ENCODE measurements at regions not wholly inside any gene's neighbourhood (a gene's known extent, or its start where the extent isn't known, plus 50 kb on each side); places are given as distances from the start of the nearest gene placed in this dataset.

DNA sequence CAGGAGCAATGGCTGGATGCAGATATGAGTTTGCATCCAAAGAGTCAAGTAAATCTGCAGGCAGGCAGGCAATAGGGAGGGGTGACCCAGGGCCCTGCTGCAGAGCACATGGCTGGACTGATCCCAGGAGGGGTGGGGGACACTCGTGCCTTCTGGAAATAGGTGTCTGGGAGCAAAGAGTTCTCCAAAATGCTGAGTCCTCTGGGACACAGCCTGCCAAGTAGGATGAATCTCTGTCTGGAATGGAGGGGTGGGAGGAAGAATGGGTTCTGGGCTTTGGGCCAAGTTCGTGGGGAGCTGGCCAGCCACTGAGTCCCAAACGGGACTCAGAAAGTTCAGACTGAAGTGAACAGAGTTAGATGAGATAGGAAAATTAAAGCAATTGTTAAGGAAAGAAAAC, 214.5 kb downstream of the MTHFS start:
- Mint-ChIP-seq H3K36me3 (no peaks in the 10 kb centered on the region), H3K27ac (no peak overlapping the region), H3K27me3 (peaks cover 10% of the 10 kb centered on the region), H3K4me3 (no peak overlapping the region), H3K4me1 (ENCODE audit: low read depth) (no peaks in the 10 kb centered on the region), H3K9me3 (no peaks in the 10 kb centered on the region)
- POLR2A ChIA-PET: no interaction called here
- CTCF ChIA-PET: no interaction called here
- no peak for DNase-seq
- intact Hi-C loops (cut with micrococcal nuclease): no loop called here

DNA sequence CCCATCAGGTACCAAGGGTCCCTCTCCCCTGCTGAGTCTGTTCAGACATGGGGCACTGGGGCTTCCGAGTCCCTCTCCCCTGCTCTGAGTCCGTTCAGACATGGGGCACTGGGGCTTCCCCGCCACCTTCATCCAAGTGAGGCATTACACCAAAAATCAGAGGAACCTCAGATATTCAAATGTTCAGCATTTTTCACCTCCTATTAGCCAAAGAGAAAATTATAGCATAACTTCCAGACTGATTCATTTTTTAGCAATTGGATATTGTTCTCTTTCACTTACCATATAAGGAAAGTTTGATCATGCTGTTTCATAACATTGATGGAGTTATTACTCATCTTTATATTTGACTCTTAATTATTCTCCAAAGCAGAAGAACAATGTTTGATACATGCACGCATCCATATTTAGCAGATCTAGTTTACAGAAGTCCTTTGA, 213.9 kb downstream of the MTHFS start:
- Mint-ChIP-seq H3K4me3 (no peak overlapping the region), H3K27me3 (peaks cover 8% of the 10 kb centered on the region), H3K27ac (no peak overlapping the region), H3K4me1 (ENCODE audit: low read depth) (no peaks in the 10 kb centered on the region), H3K36me3 (no peaks in the 10 kb centered on the region), H3K9me3 (no peaks in the 10 kb centered on the region)
- CTCF ChIA-PET: no interaction called here
- intact Hi-C loops (cut with micrococcal nuclease): no loop called here
- no peak for DNase-seq
- POLR2A ChIA-PET: no interaction called here

DNA sequence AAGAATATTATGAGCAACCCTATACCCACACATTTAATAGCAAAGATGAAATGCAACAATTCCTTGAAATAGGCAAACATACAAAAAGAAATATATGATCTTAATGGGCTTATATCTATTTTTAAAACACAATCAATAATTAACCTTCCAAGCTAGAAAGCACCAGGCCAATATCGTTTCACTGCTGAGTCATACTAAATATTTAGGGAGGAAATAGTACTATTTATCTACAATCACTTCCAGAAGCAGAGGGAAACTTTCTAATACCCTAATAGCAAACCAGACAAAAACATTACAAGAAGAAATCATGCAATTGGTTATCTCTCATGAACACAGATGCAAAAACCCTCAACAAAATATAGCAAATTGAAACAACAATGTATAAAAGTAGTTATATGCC, 207.8 kb downstream of the MTHFS start:
- intact Hi-C loops (cut with micrococcal nuclease): no loop called here
- peaks cover 9% of the 10 kb centered on the region for H3K27me3 Mint-ChIP-seq
- H3K9me3 Mint-ChIP-seq: peaks cover 16% of the 10 kb centered on the region
- peaks cover 2% of the 10 kb centered on the region for H3K36me3 Mint-ChIP-seq
- ChIA-PET POLR2A (no interaction called here), CTCF (no interaction called here)
- no peak for DNase-seq
- H3K27ac Mint-ChIP-seq: no peak overlapping the region
- H3K4me3 Mint-ChIP-seq: no peak overlapping the region
- H3K4me1 Mint-ChIP-seq (ENCODE audit: low read depth): no peaks in the 10 kb centered on the region

DNA sequence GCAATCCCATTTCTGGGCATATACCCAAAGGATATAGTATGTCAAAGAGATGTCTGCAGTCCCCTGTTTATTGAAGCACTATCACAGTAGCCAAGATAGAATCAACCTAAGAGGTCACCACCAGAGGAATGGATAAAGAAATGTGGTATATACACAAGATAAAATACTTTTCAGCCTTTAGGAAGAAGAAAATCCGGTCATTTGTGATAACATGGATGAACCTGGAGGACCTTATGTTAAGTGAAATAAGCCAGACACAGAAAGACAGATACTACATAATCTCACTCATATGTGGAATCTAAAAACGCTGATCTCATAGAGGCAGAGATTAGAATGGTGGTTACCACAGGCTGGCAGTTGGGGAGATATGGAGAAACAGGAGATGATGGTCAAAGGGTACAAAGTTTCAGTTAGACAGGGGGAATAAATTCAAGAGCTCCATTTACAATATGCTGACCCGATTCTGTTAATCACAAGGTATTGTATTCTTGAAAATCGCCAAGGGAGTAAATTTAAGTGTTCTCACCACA, 195.8 kb downstream of the MTHFS start:
- no peak for DNase-seq
- Mint-ChIP-seq H3K4me1 (ENCODE audit: low read depth) (no peaks in the 10 kb centered on the region), H3K4me3 (no peak overlapping the region), H3K27me3 (peaks cover 8% of the 10 kb centered on the region), H3K9me3 (no peaks in the 10 kb centered on the region), H3K36me3 (no peaks in the 10 kb centered on the region), H3K27ac (no peak overlapping the region)
- intact Hi-C loops (cut with micrococcal nuclease): no loop called here
- POLR2A ChIA-PET: no interaction called here
- CTCF ChIA-PET: no interaction called here

DNA sequence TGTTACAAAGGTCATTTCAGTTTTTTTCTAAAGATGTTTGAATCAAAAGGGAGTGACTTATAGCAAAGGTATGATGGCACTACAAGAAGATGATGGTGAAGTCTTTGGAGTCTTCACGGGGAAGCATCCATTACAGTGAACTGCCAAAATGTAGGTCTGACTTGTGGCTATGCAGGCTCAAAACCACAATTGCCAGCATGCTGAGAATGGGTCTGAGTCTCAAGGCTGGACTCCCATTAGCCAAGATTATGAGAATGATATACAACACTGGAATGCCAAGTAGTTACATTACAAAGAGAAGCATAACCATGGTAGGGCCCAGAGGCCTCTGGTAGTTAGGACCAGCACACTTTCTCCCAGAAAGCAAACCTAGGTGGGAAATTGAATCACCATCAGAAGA, 194.2 kb downstream of the MTHFS start:
- Mint-ChIP-seq H3K9me3 (no peaks in the 10 kb centered on the region), H3K4me3 (no peak overlapping the region), H3K27me3 (peaks cover 8% of the 10 kb centered on the region), H3K4me1 (ENCODE audit: low read depth) (no peaks in the 10 kb centered on the region), H3K36me3 (no peaks in the 10 kb centered on the region), H3K27ac (no peak overlapping the region)
- CTCF ChIA-PET: no interaction called here
- no peak for DNase-seq
- POLR2A ChIA-PET: no interaction called here
- intact Hi-C loops (cut with micrococcal nuclease): no loop called here

DNA sequence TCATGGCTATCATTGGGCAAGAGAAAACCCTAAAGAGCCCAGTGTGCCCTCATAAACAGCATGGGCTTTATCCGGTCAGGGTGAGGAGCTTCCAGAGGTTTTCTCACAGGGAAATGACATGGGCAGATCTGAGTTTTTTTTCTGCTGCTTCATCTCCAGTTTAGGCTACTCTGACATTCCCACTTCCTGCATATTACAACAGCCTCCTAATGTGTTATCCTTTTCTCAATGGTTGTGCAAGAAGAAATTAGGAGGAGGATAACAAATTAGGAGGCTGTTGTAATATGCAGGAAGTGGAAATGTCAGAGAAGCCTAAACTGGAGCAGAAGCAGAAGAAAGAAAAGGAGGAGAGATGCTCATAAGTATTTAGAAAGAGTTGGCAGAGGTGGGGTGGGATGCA, 175.6 kb downstream of the MTHFS start:
- intact Hi-C loops (cut with micrococcal nuclease): no loop called here
- Mint-ChIP-seq H3K4me3 (no peak overlapping the region), H3K9me3 (no peaks in the 10 kb centered on the region), H3K36me3 (no peaks in the 10 kb centered on the region), H3K27ac (no peak overlapping the region), H3K4me1 (ENCODE audit: low read depth) (no peaks in the 10 kb centered on the region), H3K27me3 (peaks cover 7% of the 10 kb centered on the region)
- CTCF ChIA-PET: no interaction called here
- POLR2A ChIA-PET: no interaction called here
- DNase-seq: no peak

DNA sequence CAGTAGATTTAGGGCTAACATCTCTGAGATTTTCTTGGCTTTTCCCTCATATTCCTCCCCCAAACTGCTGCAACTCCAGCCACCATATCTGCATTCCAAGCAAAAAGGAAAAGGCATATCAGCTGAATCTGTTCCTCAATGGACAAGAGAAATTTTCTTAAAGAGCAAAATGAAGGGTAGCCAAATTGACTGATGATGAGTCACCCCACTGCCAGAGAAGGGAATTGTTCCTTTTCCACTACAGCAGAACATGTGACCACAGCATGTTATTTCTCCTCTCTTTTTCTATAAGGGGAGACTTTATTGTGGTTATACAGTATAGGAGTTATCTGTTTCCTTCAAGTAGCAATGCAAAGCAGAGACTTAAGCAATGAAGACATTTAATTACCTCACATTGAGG, 172.5 kb downstream of the MTHFS start:
- CTCF ChIA-PET: no interaction called here
- Mint-ChIP-seq H3K9me3 (no peaks in the 10 kb centered on the region), H3K4me1 (ENCODE audit: low read depth) (no peaks in the 10 kb centered on the region), H3K4me3 (no peak overlapping the region), H3K27me3 (peaks cover 15% of the 10 kb centered on the region), H3K36me3 (no peaks in the 10 kb centered on the region), H3K27ac (no peak overlapping the region)
- no peak for DNase-seq
- intact Hi-C loops (cut with micrococcal nuclease): no loop called here
- POLR2A ChIA-PET: no interaction called here

DNA sequence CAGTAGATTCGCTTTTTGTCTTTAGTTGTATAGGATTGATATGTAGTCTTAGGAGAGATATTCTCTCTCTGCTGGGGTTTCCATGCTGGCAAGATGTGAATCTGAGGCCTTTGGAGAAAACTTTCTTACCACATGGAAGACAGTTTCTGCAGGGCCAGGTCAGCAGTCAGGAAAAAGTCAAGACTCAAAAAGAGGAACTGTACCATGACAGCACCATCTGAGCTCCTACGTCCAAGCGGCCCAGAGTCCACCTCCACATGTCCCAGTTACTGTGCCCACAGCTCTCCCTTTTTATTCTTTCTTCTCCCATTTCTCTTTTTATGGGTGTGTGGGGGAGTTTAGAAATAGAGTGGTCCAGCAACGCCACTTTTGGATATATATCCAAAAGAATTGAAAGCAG, 172.0 kb downstream of the MTHFS start:
- H3K36me3 Mint-ChIP-seq: no peaks in the 10 kb centered on the region
- intact Hi-C loops (cut with micrococcal nuclease): no loop called here
- DNase-seq: no peak
- ChIA-PET CTCF (no interaction called here), POLR2A (no interaction called here)
- H3K9me3 Mint-ChIP-seq: no peaks in the 10 kb centered on the region
- H3K4me1 Mint-ChIP-seq (ENCODE audit: low read depth): no peaks in the 10 kb centered on the region
- no peak overlapping the region for H3K27ac Mint-ChIP-seq
- H3K27me3 Mint-ChIP-seq: peaks cover 20% of the 10 kb centered on the region
- no peak overlapping the region for H3K4me3 Mint-ChIP-seq

DNA sequence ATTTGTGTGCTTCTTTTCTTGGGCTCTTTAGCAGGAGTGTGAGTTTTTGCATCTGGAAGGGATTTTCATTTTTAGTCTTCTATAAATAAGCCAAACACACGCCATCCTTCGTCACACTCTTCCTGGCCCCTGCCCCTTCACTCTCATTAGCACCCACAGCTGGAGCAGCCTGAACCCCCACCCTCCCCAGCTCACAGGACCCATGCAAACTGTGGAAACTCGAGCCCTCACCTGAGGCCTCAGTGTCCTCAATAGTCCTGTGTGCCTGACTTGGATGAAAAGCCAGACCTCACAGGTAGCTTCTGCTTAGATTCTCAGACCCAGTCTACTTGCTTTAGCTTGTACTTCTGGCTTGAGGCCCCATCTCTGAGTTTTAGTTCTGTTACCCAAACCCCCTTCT, 167.9 kb downstream of the MTHFS start:
- H3K27ac Mint-ChIP-seq: no peak overlapping the region
- H3K36me3 Mint-ChIP-seq: no peaks in the 10 kb centered on the region
- POLR2A ChIA-PET: interaction anchor here (0.6 kb wide), 1 partner anchor 761 kb away, joined by 3 read pairs; no protein-coding TSS in a partner anchor
- no peaks in the 10 kb centered on the region for H3K4me1 Mint-ChIP-seq (ENCODE audit: low read depth)
- no peak for DNase-seq
- H3K27me3 Mint-ChIP-seq: peaks cover 22% of the 10 kb centered on the region
- H3K9me3 Mint-ChIP-seq: no peaks in the 10 kb centered on the region
- H3K4me3 Mint-ChIP-seq: no peak overlapping the region
- intact Hi-C loops (cut with micrococcal nuclease): no loop called here
- CTCF ChIA-PET: interaction anchor here (0.6 to 1.4 kb wide), 2 partner anchors 182 to 347 kb away, joined by 3 to 4 read pairs; no protein-coding TSS in a partner anchor

DNA sequence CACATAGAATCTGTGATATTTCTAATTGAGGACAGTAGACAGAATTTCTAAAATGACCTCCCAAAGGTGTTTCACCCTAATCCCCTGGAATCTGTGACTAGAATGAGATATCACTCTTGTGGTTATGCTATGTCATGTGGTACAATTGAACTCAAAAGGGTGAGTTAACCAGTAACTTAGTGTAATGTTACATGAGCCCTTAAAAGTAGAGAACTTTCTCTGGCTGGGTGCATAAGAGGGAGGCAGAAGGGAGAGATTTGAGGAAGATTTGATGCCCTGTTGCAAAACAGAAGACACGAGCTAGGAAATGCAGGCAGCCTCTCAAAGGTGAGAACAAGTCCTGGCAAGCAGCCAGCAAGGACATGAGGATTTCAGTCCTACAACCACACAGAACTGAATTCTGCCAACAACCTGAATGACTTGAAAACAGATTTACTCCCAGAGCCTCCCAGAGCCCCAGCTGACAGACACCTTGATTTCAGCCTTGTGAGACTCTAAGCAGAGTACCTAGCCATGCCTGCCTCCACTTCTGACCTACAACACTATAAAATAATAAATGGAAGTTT, 160.3 kb downstream of the MTHFS start:
- Mint-ChIP-seq H3K4me1 (ENCODE audit: low read depth) (no peaks in the 10 kb centered on the region), H3K9me3 (peaks cover 6% of the 10 kb centered on the region), H3K36me3 (no peaks in the 10 kb centered on the region), H3K4me3 (no peak overlapping the region), H3K27ac (no peak overlapping the region), H3K27me3 (peaks cover 7% of the 10 kb centered on the region)
- ChIA-PET CTCF (no interaction called here), POLR2A (interaction anchor here (0.7 kb wide), 1 partner anchor 20 kb away, joined by 3 read pairs; no protein-coding TSS in a partner anchor)
- intact Hi-C loops (cut with micrococcal nuclease): no loop called here
- no peak for DNase-seq

DNA sequence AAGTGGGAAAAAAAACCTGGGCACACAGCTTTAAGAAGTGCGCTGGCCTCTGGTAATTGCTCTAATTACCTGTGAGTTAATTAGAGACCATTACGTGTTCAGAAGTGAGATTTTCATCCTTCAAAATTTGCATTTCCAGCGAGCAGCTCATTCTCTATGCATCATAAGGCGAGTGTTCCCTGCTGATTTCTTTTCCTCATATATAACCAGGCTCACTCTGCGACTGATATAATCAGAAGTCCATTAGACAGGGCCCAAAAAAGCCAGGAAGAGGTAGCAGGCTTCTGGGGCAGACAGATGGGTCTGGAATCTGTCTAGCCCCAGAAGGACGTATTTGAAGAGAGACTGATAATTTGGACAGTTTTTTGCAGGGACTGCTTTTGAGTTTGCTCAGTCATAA, 158.7 kb downstream of the MTHFS start:
- Mint-ChIP-seq H3K27me3 (peaks cover under 1% of the 10 kb centered on the region), H3K4me1 (ENCODE audit: low read depth) (no peaks in the 10 kb centered on the region), H3K9me3 (peaks cover 6% of the 10 kb centered on the region), H3K27ac (no peak overlapping the region), H3K4me3 (no peak overlapping the region), H3K36me3 (no peaks in the 10 kb centered on the region)
- POLR2A ChIA-PET: no interaction called here
- intact Hi-C loops (cut with micrococcal nuclease): no loop called here
- no peak for DNase-seq
- CTCF ChIA-PET: no interaction called here

DNA sequence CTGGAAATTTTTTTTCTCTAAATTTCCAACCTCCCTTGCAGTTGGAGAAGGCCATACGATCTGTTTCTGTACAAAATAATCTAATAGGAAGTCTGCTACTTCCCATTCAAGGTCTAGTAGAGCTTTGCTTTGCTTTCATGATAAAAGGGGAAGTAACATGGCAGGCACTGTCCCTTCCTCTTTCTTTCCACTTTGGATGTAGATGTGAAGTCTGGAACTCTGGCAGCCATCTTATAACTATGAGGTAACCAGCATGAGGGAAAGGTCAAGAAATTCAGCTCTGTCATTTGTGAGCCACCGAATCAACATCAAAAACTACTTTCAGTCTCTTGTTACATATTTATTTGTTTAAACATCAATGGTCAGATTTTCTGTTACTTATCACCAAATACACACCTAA, 156.3 kb downstream of the MTHFS start:
- H3K9me3 Mint-ChIP-seq: peaks cover 6% of the 10 kb centered on the region
- no peaks in the 10 kb centered on the region for H3K27me3 Mint-ChIP-seq
- H3K36me3 Mint-ChIP-seq: no peaks in the 10 kb centered on the region
- POLR2A ChIA-PET: no interaction called here
- CTCF ChIA-PET: no interaction called here
- intact Hi-C loops (cut with micrococcal nuclease): no loop called here
- no peak overlapping the region for H3K27ac Mint-ChIP-seq
- DNase-seq: no peak
- no peaks in the 10 kb centered on the region for H3K4me1 Mint-ChIP-seq (ENCODE audit: low read depth)
- no peak overlapping the region for H3K4me3 Mint-ChIP-seq

DNA sequence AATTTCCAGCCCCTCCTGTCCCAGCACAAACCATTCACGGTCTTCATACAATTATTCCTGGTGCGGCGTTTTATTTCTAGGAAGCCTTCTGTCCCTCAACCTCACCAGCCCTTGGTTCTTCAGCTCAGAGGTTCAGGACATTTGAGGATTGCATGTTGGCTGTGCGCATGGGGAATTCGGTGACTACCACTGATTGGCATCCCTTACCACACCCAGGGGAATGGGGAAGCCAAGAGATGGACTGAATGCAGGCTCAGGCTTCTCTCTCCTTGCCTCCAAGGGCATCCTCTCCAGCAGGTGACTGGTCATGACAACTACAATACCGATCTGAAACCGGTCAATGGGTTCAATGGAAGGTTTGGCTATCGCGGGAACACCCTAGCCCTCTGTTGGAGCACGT, 153.8 kb downstream of the MTHFS start:
- H3K27me3 Mint-ChIP-seq: no peaks in the 10 kb centered on the region
- H3K4me1 Mint-ChIP-seq (ENCODE audit: low read depth): no peaks in the 10 kb centered on the region
- no peak overlapping the region for H3K4me3 Mint-ChIP-seq
- DNase-seq: no peak
- ChIA-PET POLR2A (no interaction called here), CTCF (no interaction called here)
- no peaks in the 10 kb centered on the region for H3K36me3 Mint-ChIP-seq
- no peak overlapping the region for H3K27ac Mint-ChIP-seq
- H3K9me3 Mint-ChIP-seq: peaks cover 6% of the 10 kb centered on the region
- intact Hi-C loops (cut with micrococcal nuclease): no loop called here
